K562 (cell line): ENCODE measurements at regions not wholly inside any gene's neighbourhood (a gene's known extent, or its start where the extent isn't known, plus 50 kb on each side); places are given as distances from the start of the nearest gene placed in this dataset.

Source experiments
- ATAC-seq: fragments of 200-7000 bp; cut with Tn5 transposase; 3 replicates; pipeline ENCODE4 v1.9.1; 2020; ENCODE audit warnings: moderate library complexity
- BruUV-seq: library from RNA; stranded (reverse); fragments of 400-500 nt; replicated peaks from 2 replicates; lab custom pipeline; 2021; lab: Mats Ljungman, UMichigan
- CTCF ChIA-PET: fragments of 300-600 bp; formaldehyde crosslinking; extraction: SDS; loops from one replicate; lab custom pipeline; 2021; ENCODE audit warnings: low intra/inter-chr PET ratio; lab: Yijun Ruan, JAX
- POLR2A ChIA-PET: fragments of 300-600, 350-650 bp; sonication (Branson Sonifier 250); formaldehyde crosslinking; extraction: SDS; loops from one replicate; lab custom pipeline; 2021; ENCODE audit warnings: antibody characterized with exemption, inconsistent platforms; lab: Yijun Ruan, JAX
- DNase-seq, 4 experiments: peaks; one replicate each; pipeline versions ENCODE4 v3.0.0 to v3.0.0-alpha.2; 2011 to 2018; ENCODE audit warnings: low spot score in 3 of 4, mixed read lengths in 3 of 4; ENCODE audit errors: extremely low read depth in 1 of 4
- FAIRE-seq: peaks from 2 replicates; lab custom pipeline; 2011; peaks lifted over from hg19 to GRCh38; lab: Jason Lieb, UNC
- H2AFZ ChIP-seq: 2 replicates; pipeline ENCODE4 v1.6.0; 2011; ENCODE audit warnings: low read depth, low read length, control low read depth, inconsistent platforms
- H3K27ac ChIP-seq: fragments of 200-600 bp; 3 replicates; pipeline ENCODE4 v1.8.0; 2011; ENCODE audit warnings: low read depth, mild to moderate bottlenecking, control low read depth, inconsistent platforms, low read length, moderate library complexity, mixed read lengths; ENCODE audit errors: extremely low read depth
- H3K27me3 ChIP-seq, 2 experiments: fragments of 300-600 bp in 1 of 2; 2 replicates in 1 of 2; 3 replicates in 1 of 2; pipeline versions ENCODE4 v1.6.0 to v1.8.0; 2011; ENCODE audit warnings: inconsistent platforms in 2 of 2, low read length in 2 of 2, mild to moderate bottlenecking in 1 of 2, mixed read lengths in 1 of 2, moderate library complexity in 1 of 2; ENCODE audit not compliant: control insufficient read depth in 2 of 2, insufficient read depth in 2 of 2
- H3K36me3 ChIP-seq: fragments of 300-600 bp; 3 replicates; pipeline ENCODE4 v1.8.0; 2011; ENCODE audit warnings: mild to moderate bottlenecking, low read length, inconsistent platforms; ENCODE audit not compliant: control insufficient read depth, insufficient read depth
- H3K4me1 ChIP-seq, 2 experiments: fragments of 200-600 bp in 1 of 2; replicated peaks in 1 of 2; 2 replicates in 1 of 2; 3 replicates in 1 of 2; pipeline versions ENCODE4 v1.5.1 to v1.8.0; 2011; ENCODE audit warnings: inconsistent platforms in 2 of 2, low read length in 2 of 2, mild to moderate bottlenecking in 1 of 2, mixed read lengths in 1 of 2, moderate library complexity in 1 of 2; ENCODE audit not compliant: control insufficient read depth in 2 of 2, insufficient read depth in 2 of 2
- H3K4me2 ChIP-seq: 2 replicates; pipeline ENCODE4 v1.6.1; 2011; ENCODE audit warnings: low read length, control low read depth, inconsistent platforms, mixed read lengths; ENCODE audit not compliant: insufficient read depth
- H3K4me3 ChIP-seq: fragments of 200-600 bp; sonication (generic), shearing (Covaris generic); 2 replicates; pipeline ENCODE4 v1.5.1; 2016; ENCODE audit warnings: control low read depth, inconsistent platforms
- H3K79me2 ChIP-seq: fragments of 200-600 bp; 3 replicates; pipeline ENCODE4 v1.8.0; 2011; ENCODE audit warnings: low read length, inconsistent platforms; ENCODE audit not compliant: control insufficient read depth, insufficient read depth
- H3K9ac ChIP-seq, 2 experiments: 2 replicates each; pipeline versions ENCODE4 v1.6.0 to v1.6.1; 2011; ENCODE audit warnings: low read depth in 2 of 2, low read length in 2 of 2, control low read depth in 1 of 2, inconsistent platforms in 1 of 2, mild to moderate bottlenecking in 1 of 2, mixed read lengths in 1 of 2; ENCODE audit not compliant: insufficient read depth in 1 of 2
- H3K9me1 ChIP-seq: one replicate; pipeline ENCODE4 v1.6.0; 2011; ENCODE audit warnings: inconsistent platforms, mild to moderate bottlenecking, low read length, moderate library complexity; ENCODE audit not compliant: control insufficient read depth, insufficient read depth
- H3K9me3 ChIP-seq: replicated peaks from 2 replicates; pipeline ENCODE4 v1.5.1; 2011; ENCODE audit warnings: low read depth, low read length, inconsistent platforms; ENCODE audit not compliant: control insufficient read depth, insufficient read depth
- H4K20me1 ChIP-seq: replicated peaks from 2 replicates; pipeline ENCODE4 v1.6.1; 2011; ENCODE audit warnings: low read length, inconsistent platforms, mixed read lengths; ENCODE audit not compliant: control insufficient read depth, insufficient read depth
- CHD7 ChIP-seq: fragments of 200-600 bp; sonication (generic); IDR thresholded peaks from one replicate; pipeline ENCODE4 v1.6.1; 2012; ENCODE audit warnings: mild to moderate bottlenecking, low read depth, low read length, inconsistent platforms
- FUS ChIP-seq: fragments of 200-400 bp; formaldehyde crosslinking; optimal IDR thresholded peaks from 2 replicates; pipeline ENCODE3; 2017; ENCODE audit warnings: low read depth, low read length
- NFXL1 ChIP-seq: fragments of 450-650 bp; formaldehyde crosslinking; IDR thresholded peaks from 2 replicates; pipeline ENCODE4 v1.4.0; 2021; ENCODE audit warnings: mild to moderate bottlenecking
- POLR2AphosphoS5 ChIP-seq: IDR thresholded peaks from 2 replicates; pipeline ENCODE4 v1.6.1; 2011; ENCODE audit warnings: mild to moderate bottlenecking, low read depth, low read length, moderate library complexity; ENCODE audit not compliant: control insufficient read depth, insufficient read depth
- SAFB ChIP-seq: fragments of 200-400 bp; formaldehyde crosslinking; IDR thresholded peaks from 2 replicates; pipeline ENCODE4 v1.6.1; 2017; ENCODE audit warnings: low read depth, low read length, borderline replicate concordance
- WGBS: fragments of 100-300 bp; shearing (Covaris generic); methylation state at CpG from one replicate; pipeline ENCODE4 v1.1.6; 2016; ENCODE audit warnings: low coverage, mixed read lengths; ENCODE audit not compliant: insufficient coverage; ENCODE audit errors: missing lambda C conversion rate; 5-methylcytosine and 5-hydroxymethylcytosine counted together
- in situ Hi-C: fragments of 300-500 bp; cut with MboI; formaldehyde crosslinking; loops from 4 replicates; pipeline ENCODE4 v1.15.0; 2018; ENCODE audit warnings: inconsistent platforms, mixed read lengths
- intact Hi-C: fragments of 100-400 bp; cut with micrococcal nuclease; formaldehyde crosslinking; loops from 2 replicates; pipeline ENCODE4 v1.14.2; 2022

- H3K4me1 ChIP-seq = no peaks in the 10 kb centered on the region
- WGBS = 0% methylated on average over 2 of the region's 2 CpGs
- H3K4me2 ChIP-seq = no peak overlapping the region
- CTCF ChIA-PET = no interaction called here
- intact Hi-C loops = no loop called here
- H3K27ac ChIP-seq = no peak overlapping the region
- no peak overlapping the region for H3K4me3 ChIP-seq
- no peak for TF ChIP-seq CHD7
- TF ChIP-seq NFXL1 (CRISPR knock-in tag) = no peak
- no peak for TF ChIP-seq POLR2AphosphoS5
- no peak for TF ChIP-seq SAFB
- TF ChIP-seq FUS = no peak
- no peaks in the 10 kb centered on the region for H3K36me3 ChIP-seq
- POLR2A ChIA-PET = no interaction called here
- H3K27me3 ChIP-seq = no peaks in the 10 kb centered on the region
- H3K9me1 ChIP-seq = no peaks in the 10 kb centered on the region
- ATAC-seq = no peak
- no peaks in the 10 kb centered on the region for H3K9me3 ChIP-seq
- no peaks in the 10 kb centered on the region for H4K20me1 ChIP-seq
- in situ Hi-C loops = no loop called here
- FAIRE-seq = no peak
- no peak overlapping the region for H2AFZ ChIP-seq
- H3K79me2 ChIP-seq = no peaks in the 10 kb centered on the region
- DNase-seq = no peak
- no TSS peak for BruUV-seq
- no peak overlapping the region for H3K9ac ChIP-seq
These were observed 212.1 kb downstream of the TLR4 start for GRCh38 chr9:117916291-117916690.
